Smooth muscle cell (in vitro differentiated cells): ENCODE measurements at regions not wholly inside any gene's neighbourhood (a gene's known extent, or its start where the extent isn't known, plus 50 kb on each side); places are given as distances from the start of the nearest gene placed in this dataset.

Source experiments
- DNase-seq: peaks from one replicate; lab custom pipeline; 2025; ENCODE audit not compliant: unreplicated experiment; lab: John Stamatoyannopoulos, UW
- H2AFZ ChIP-seq: fragments of 200-600 bp; sonication (generic); 2 replicates; pipeline ENCODE4 v1.6.0; 2016; ENCODE audit warnings: antibody characterized with exemption, low read depth, mild to moderate bottlenecking
- H3F3A ChIP-seq: fragments of 200-600 bp; sonication (generic); 2 replicates; pipeline ENCODE4 v1.6.0; 2017; ENCODE audit warnings: antibody characterized with exemption, low read depth
- H3K27ac ChIP-seq: fragments of 200-600 bp; sonication (generic); 2 replicates; pipeline ENCODE4 v1.5.1; 2016; ENCODE audit warnings: low read depth, mild to moderate bottlenecking
- H3K27me3 ChIP-seq: fragments of 200-600 bp; sonication (generic); 2 replicates; pipeline ENCODE4 v1.6.1; 2016; ENCODE audit warnings: low read depth, mild to moderate bottlenecking
- H3K36me3 ChIP-seq: fragments of 200-600 bp; sonication (generic); 2 replicates; pipeline ENCODE4 v1.5.1; 2016; ENCODE audit warnings: low read depth
- H3K4me1 ChIP-seq: fragments of 200-600 bp; sonication (generic); 2 replicates; pipeline ENCODE4 v1.5.1; 2016; ENCODE audit warnings: low read depth
- H3K4me2 ChIP-seq: fragments of 200-600 bp; sonication (generic); 2 replicates; pipeline ENCODE4 v1.6.0; 2016; ENCODE audit warnings: mild to moderate bottlenecking
- H3K4me3 ChIP-seq: fragments of 200-600 bp; sonication (generic); 2 replicates; pipeline ENCODE4 v1.5.1; 2016; ENCODE audit warnings: mild to moderate bottlenecking
- H3K79me2 ChIP-seq: fragments of 200-600 bp; sonication (generic); 2 replicates; pipeline ENCODE4 v1.6.0; 2016; ENCODE audit warnings: low read depth, mild to moderate bottlenecking
- H3K9ac ChIP-seq: fragments of 200-600 bp; sonication (generic); 2 replicates; pipeline ENCODE4 v1.6.0; 2016; ENCODE audit warnings: low read depth
- H3K9me3 ChIP-seq: fragments of 200-600 bp; sonication (generic); replicated peaks from 2 replicates; pipeline ENCODE4 v1.5.1; 2016; ENCODE audit warnings: low read depth
- H4K20me1 ChIP-seq: fragments of 200-600 bp; sonication (generic); 2 replicates; pipeline ENCODE4 v1.6.0; 2016; ENCODE audit warnings: low read depth
- CTCF ChIP-seq: fragments of 200-600 bp; sonication (generic); IDR thresholded peaks from 2 replicates; pipeline ENCODE4 v1.5.1; 2017; ENCODE audit warnings: borderline replicate concordance, mild to moderate bottlenecking, antibody characterized with exemption; ENCODE audit not compliant: insufficient read depth, poor library complexity, severe bottlenecking
- WGBS: methylation state at CpG from one replicate; pipeline ENCODE4 v1.1.7; 2016; ENCODE audit warnings: low lambda C conversion rate; 5-methylcytosine and 5-hydroxymethylcytosine counted together

- Histone ChIP-seq H3K36me3 (no peaks in the 10 kb centered on the region), H3K9ac (no peak overlapping the region), H2AFZ (no peak overlapping the region), H3K79me2 (no peaks in the 10 kb centered on the region), H3K27ac (no peak overlapping the region), H3K4me3 (no peak overlapping the region), H3K9me3 (no peaks in the 10 kb centered on the region), H3K27me3 (no peaks in the 10 kb centered on the region), H4K20me1 (no peaks in the 10 kb centered on the region), H3K4me1 (no peaks in the 10 kb centered on the region), H3F3A (no peaks in the 10 kb centered on the region), H3K4me2 (no peak overlapping the region)
- WGBS = 96% methylated on average over 4 of the region's 4 CpGs
- no peak for DNase-seq
- no peak for TF ChIP-seq CTCF
Measured at GRCh38 chr3:177541541-177541940, 344.3 kb upstream of the TBL1XR1 start.

- no peaks in the 10 kb centered on the region for H3K9me3 ChIP-seq
- H3K4me1 ChIP-seq = no peaks in the 10 kb centered on the region
- no peaks in the 10 kb centered on the region for H4K20me1 ChIP-seq
- H3K27me3 ChIP-seq = no peaks in the 10 kb centered on the region
- H3K27ac ChIP-seq = no peak overlapping the region
- DNase-seq = no peak
- WGBS = 95% methylated on average over 3 of the region's 3 CpGs
- no peak overlapping the region for H3K4me2 ChIP-seq
- H2AFZ ChIP-seq = no peak overlapping the region
- no peaks in the 10 kb centered on the region for H3F3A ChIP-seq
- no peak overlapping the region for H3K4me3 ChIP-seq
- no peak overlapping the region for H3K9ac ChIP-seq
- no peaks in the 10 kb centered on the region for H3K79me2 ChIP-seq
- no peaks in the 10 kb centered on the region for H3K36me3 ChIP-seq
- no peak for TF ChIP-seq CTCF
Measured at GRCh38 chr3:177545964-177546363, 348.7 kb upstream of the TBL1XR1 start.

- no peak overlapping the region for H3K4me2 ChIP-seq
- H3K27ac ChIP-seq = no peak overlapping the region
- H2AFZ ChIP-seq = no peak overlapping the region
- no peaks in the 10 kb centered on the region for H3K27me3 ChIP-seq
- H3K9me3 ChIP-seq = no peaks in the 10 kb centered on the region
- 81% methylated on average over 13 of the region's 13 CpGs for WGBS
- no peaks in the 10 kb centered on the region for H4K20me1 ChIP-seq
- no peaks in the 10 kb centered on the region for H3K36me3 ChIP-seq
- H3F3A ChIP-seq = no peaks in the 10 kb centered on the region
- DNase-seq = no peak
- H3K9ac ChIP-seq = no peak overlapping the region
- TF ChIP-seq CTCF = no peak
- H3K4me3 ChIP-seq = no peak overlapping the region
- H3K79me2 ChIP-seq = no peaks in the 10 kb centered on the region
- peaks cover 3% of the 10 kb centered on the region for H3K4me1 ChIP-seq
Measured at GRCh38 chr3:177547711-177548350, 350.5 kb upstream of the TBL1XR1 start.

GRCh38 chr3:177550667-177551066 is 353.4 kb upstream of the TBL1XR1 start:
- no peak overlapping the region for H3K4me3 ChIP-seq
- WGBS = 100% methylated on average over 1 of the region's 1 CpG
- H2AFZ ChIP-seq = no peak overlapping the region
- no peak for TF ChIP-seq CTCF
- no peak overlapping the region for H3K4me2 ChIP-seq
- peaks cover 5% of the 10 kb centered on the region for H3F3A ChIP-seq
- H3K4me1 ChIP-seq = peaks cover 17% of the 10 kb centered on the region
- no peaks in the 10 kb centered on the region for H4K20me1 ChIP-seq
- H3K79me2 ChIP-seq = no peaks in the 10 kb centered on the region
- no peak overlapping the region for H3K27ac ChIP-seq
- H3K27me3 ChIP-seq = no peaks in the 10 kb centered on the region
- H3K9ac ChIP-seq = no peak overlapping the region
- no peak for DNase-seq
- H3K36me3 ChIP-seq = no peaks in the 10 kb centered on the region
- no peaks in the 10 kb centered on the region for H3K9me3 ChIP-seq
